K562 (cell line): ENCODE measurements at regions not wholly inside any gene's neighbourhood (a gene's known extent, or its start where the extent isn't known, plus 50 kb on each side); places are given as distances from the start of the nearest gene placed in this dataset.

Experiments
- ATAC-seq: fragments of 200-7000 bp; cut with Tn5 transposase; 3 replicates; pipeline ENCODE4 v1.9.1; 2020; ENCODE audit warnings: moderate library complexity
- BruUV-seq: library from RNA; stranded (reverse); fragments of 400-500 nt; replicated peaks from 2 replicates; lab custom pipeline; 2021; lab: Mats Ljungman, UMichigan
- CTCF ChIA-PET: fragments of 300-600 bp; formaldehyde crosslinking; extraction: SDS; loops from one replicate; lab custom pipeline; 2021; ENCODE audit warnings: low intra/inter-chr PET ratio; lab: Yijun Ruan, JAX
- POLR2A ChIA-PET: fragments of 300-600, 350-650 bp; sonication (Branson Sonifier 250); formaldehyde crosslinking; extraction: SDS; loops from one replicate; lab custom pipeline; 2021; ENCODE audit warnings: antibody characterized with exemption, inconsistent platforms; lab: Yijun Ruan, JAX
- DNase-seq, 4 experiments: peaks; one replicate each; pipeline versions ENCODE4 v3.0.0 to v3.0.0-alpha.2; 2011 to 2018; ENCODE audit warnings: low spot score in 3 of 4, mixed read lengths in 3 of 4; ENCODE audit errors: extremely low read depth in 1 of 4
- FAIRE-seq: peaks from 2 replicates; lab custom pipeline; 2011; peaks lifted over from hg19 to GRCh38; lab: Jason Lieb, UNC
- H2AFZ ChIP-seq: 2 replicates; pipeline ENCODE4 v1.6.0; 2011; ENCODE audit warnings: low read depth, low read length, control low read depth, inconsistent platforms
- H3K27ac ChIP-seq: fragments of 200-600 bp; 3 replicates; pipeline ENCODE4 v1.8.0; 2011; ENCODE audit warnings: low read depth, mild to moderate bottlenecking, control low read depth, inconsistent platforms, low read length, moderate library complexity, mixed read lengths; ENCODE audit errors: extremely low read depth
- H3K27me3 ChIP-seq, 2 experiments: fragments of 300-600 bp in 1 of 2; 2 replicates in 1 of 2; 3 replicates in 1 of 2; pipeline versions ENCODE4 v1.6.0 to v1.8.0; 2011; ENCODE audit warnings: inconsistent platforms in 2 of 2, low read length in 2 of 2, mild to moderate bottlenecking in 1 of 2, mixed read lengths in 1 of 2, moderate library complexity in 1 of 2; ENCODE audit not compliant: control insufficient read depth in 2 of 2, insufficient read depth in 2 of 2
- H3K36me3 ChIP-seq: fragments of 300-600 bp; 3 replicates; pipeline ENCODE4 v1.8.0; 2011; ENCODE audit warnings: mild to moderate bottlenecking, low read length, inconsistent platforms; ENCODE audit not compliant: control insufficient read depth, insufficient read depth
- H3K4me1 ChIP-seq, 2 experiments: fragments of 200-600 bp in 1 of 2; replicated peaks in 1 of 2; 2 replicates in 1 of 2; 3 replicates in 1 of 2; pipeline versions ENCODE4 v1.5.1 to v1.8.0; 2011; ENCODE audit warnings: inconsistent platforms in 2 of 2, low read length in 2 of 2, mild to moderate bottlenecking in 1 of 2, mixed read lengths in 1 of 2, moderate library complexity in 1 of 2; ENCODE audit not compliant: control insufficient read depth in 2 of 2, insufficient read depth in 2 of 2
- H3K4me2 ChIP-seq: 2 replicates; pipeline ENCODE4 v1.6.1; 2011; ENCODE audit warnings: low read length, control low read depth, inconsistent platforms, mixed read lengths; ENCODE audit not compliant: insufficient read depth
- H3K4me3 ChIP-seq: fragments of 200-600 bp; sonication (generic), shearing (Covaris generic); 2 replicates; pipeline ENCODE4 v1.5.1; 2016; ENCODE audit warnings: control low read depth, inconsistent platforms
- H3K79me2 ChIP-seq: fragments of 200-600 bp; 3 replicates; pipeline ENCODE4 v1.8.0; 2011; ENCODE audit warnings: low read length, inconsistent platforms; ENCODE audit not compliant: control insufficient read depth, insufficient read depth
- H3K9ac ChIP-seq, 2 experiments: 2 replicates each; pipeline versions ENCODE4 v1.6.0 to v1.6.1; 2011; ENCODE audit warnings: low read depth in 2 of 2, low read length in 2 of 2, control low read depth in 1 of 2, inconsistent platforms in 1 of 2, mild to moderate bottlenecking in 1 of 2, mixed read lengths in 1 of 2; ENCODE audit not compliant: insufficient read depth in 1 of 2
- H3K9me1 ChIP-seq: one replicate; pipeline ENCODE4 v1.6.0; 2011; ENCODE audit warnings: inconsistent platforms, mild to moderate bottlenecking, low read length, moderate library complexity; ENCODE audit not compliant: control insufficient read depth, insufficient read depth
- H3K9me3 ChIP-seq: replicated peaks from 2 replicates; pipeline ENCODE4 v1.5.1; 2011; ENCODE audit warnings: low read depth, low read length, inconsistent platforms; ENCODE audit not compliant: control insufficient read depth, insufficient read depth
- H4K20me1 ChIP-seq: replicated peaks from 2 replicates; pipeline ENCODE4 v1.6.1; 2011; ENCODE audit warnings: low read length, inconsistent platforms, mixed read lengths; ENCODE audit not compliant: control insufficient read depth, insufficient read depth
- CBFA2T3 ChIP-seq: fragments of 450-650 bp; IDR thresholded peaks from 2 replicates; pipeline ENCODE4 v1.6.1; 2017
- CHD4 ChIP-seq: fragments of 200-600 bp; sonication (generic); IDR thresholded peaks from 3 replicates; pipeline ENCODE4 v1.6.1; 2012; ENCODE audit warnings: low read depth, mild to moderate bottlenecking, mixed read lengths, low read length, inconsistent platforms; ENCODE audit not compliant: insufficient read depth, insufficient replicate concordance, poor library complexity, severe bottlenecking
- CXXC5 ChIP-seq: fragments of 250-450 bp; sonication (Bioruptor Pico); IDR thresholded peaks from 2 replicates; pipeline ENCODE4 v1.8.0; 2022; ENCODE audit warnings: inconsistent platforms, mild to moderate bottlenecking, moderate library complexity
- GATA2 ChIP-seq: sonication (generic); formaldehyde crosslinking; IDR thresholded peaks from 2 replicates; pipeline ENCODE4 v1.4.0; 2020; ENCODE audit warnings: mild to moderate bottlenecking, missing genetic modification reagents
- KLF1 ChIP-seq: fragments of 450-650 bp; IDR thresholded peaks from 2 replicates; pipeline ENCODE4 v1.6.1; 2016; ENCODE audit warnings: missing genetic modification characterization, missing compliant biosample characterization
- MYBL2 ChIP-seq, 2 experiments: fragments of 450-650 bp in 1 of 2; sonication (generic) in 1 of 2; formaldehyde crosslinking in 1 of 2; IDR thresholded peaks; 2 replicates each; pipeline versions ENCODE4 v1.6.1 to v1.8.1; 2017 to 2022; ENCODE audit warnings: borderline replicate concordance in 1 of 2, inconsistent platforms in 1 of 2, low read depth in 1 of 2, mild to moderate bottlenecking in 1 of 2, missing genetic modification reagents in 1 of 2, moderate library complexity in 1 of 2
- PPARD ChIP-seq: fragments of 250-450 bp; sonication (Bioruptor Pico); IDR thresholded peaks from 2 replicates; pipeline ENCODE4 v1.8.0; 2022; ENCODE audit warnings: inconsistent platforms, mild to moderate bottlenecking, moderate library complexity
- TAF1 ChIP-seq: IDR thresholded peaks from 2 replicates; pipeline ENCODE4 v1.6.1; 2011; ENCODE audit warnings: mild to moderate bottlenecking, low read length, moderate library complexity; ENCODE audit not compliant: insufficient read depth, control insufficient read depth, severe bottlenecking; ENCODE audit errors: extremely low read depth
- TFAM ChIP-seq: fragments of 250-450 bp; sonication (Bioruptor Pico); conservative IDR thresholded peaks from 2 replicates; pipeline ENCODE4 v1.5.0; 2021; ENCODE audit warnings: mild to moderate bottlenecking, moderate library complexity
- ZHX1 ChIP-seq: fragments of 150-350 bp; conservative IDR thresholded peaks from 2 replicates; pipeline ENCODE4 v1.6.1; 2014; ENCODE audit warnings: low read length
- ZNF717 ChIP-seq: fragments of 250-450 bp; sonication (Bioruptor Pico); IDR thresholded peaks from 2 replicates; pipeline ENCODE4 v1.5.0; 2021
- WGBS: fragments of 100-300 bp; shearing (Covaris generic); methylation state at CpG from one replicate; pipeline ENCODE4 v1.1.6; 2016; ENCODE audit warnings: low coverage, mixed read lengths; ENCODE audit not compliant: insufficient coverage; ENCODE audit errors: missing lambda C conversion rate; 5-methylcytosine and 5-hydroxymethylcytosine counted together
- in situ Hi-C: fragments of 300-500 bp; cut with MboI; formaldehyde crosslinking; loops from 4 replicates; pipeline ENCODE4 v1.15.0; 2018; ENCODE audit warnings: inconsistent platforms, mixed read lengths
- intact Hi-C: fragments of 100-400 bp; cut with micrococcal nuclease; formaldehyde crosslinking; loops from 2 replicates; pipeline ENCODE4 v1.14.2; 2022

DNA sequence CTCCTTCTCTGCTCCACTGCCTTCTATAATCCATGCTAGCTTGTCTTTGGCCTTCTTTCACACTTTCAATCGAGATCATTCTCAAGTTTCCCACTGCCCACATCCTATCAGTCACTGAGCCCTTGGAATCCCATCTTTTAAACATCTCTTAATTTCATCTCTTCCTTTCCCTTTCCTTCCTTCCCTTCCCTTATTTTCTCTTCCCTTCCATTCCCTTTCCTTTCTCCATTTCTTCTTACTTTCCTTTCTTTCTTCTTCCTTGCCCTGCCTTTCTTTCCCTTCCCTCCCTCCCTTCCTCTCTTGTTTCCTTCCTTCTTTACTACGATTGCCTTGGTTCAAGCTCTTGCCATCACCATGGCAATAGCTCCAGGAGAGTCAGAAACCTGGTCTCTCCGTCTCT, 183.8 kb downstream of the EMP1 start:
- FAIRE-seq (no peak), ATAC-seq (no peak), DNase-seq (no peak)
- intact Hi-C loops (no loop called here), in situ Hi-C loops (no loop called here)
- Histone ChIP-seq H3K4me3 (no peak overlapping the region), H3K9me1 (no peaks in the 10 kb centered on the region), H3K27ac (no peak overlapping the region), H3K36me3 (no peaks in the 10 kb centered on the region), H3K9ac (no peak overlapping the region), H2AFZ (no peak overlapping the region), H3K4me2 (no peak overlapping the region), H3K4me1 (no peaks in the 10 kb centered on the region), H3K9me3 (no peaks in the 10 kb centered on the region), H3K79me2 (no peaks in the 10 kb centered on the region), H3K27me3 (no peaks in the 10 kb centered on the region), H4K20me1 (no peaks in the 10 kb centered on the region)
- POLR2A ChIA-PET = no interaction called here
- 0% methylated on average over 1 of the region's 3 CpGs for WGBS
- CTCF ChIA-PET = no interaction called here
- TF ChIP-seq CHD4 = no peak
- no peak for TF ChIP-seq MYBL2 (IDR thresholded peaks at IDR 0.05; ENCODE audit: low read depth)
- TF ChIP-seq MYBL2 (CRISPR knock-in tag; IDR thresholded peaks at IDR 0.05; ENCODE audit: borderline replicate concordance) = no peak
- no peak for TF ChIP-seq TAF1
- TF ChIP-seq KLF1 (tag) = no peak
- TF ChIP-seq CXXC5 (CRISPR knock-in tag) = no peak
- TF ChIP-seq CBFA2T3 = no peak
- no peak for TF ChIP-seq PPARD (CRISPR knock-in tag)
- TF ChIP-seq TFAM (CRISPR knock-in tag) = no peak
- TF ChIP-seq ZHX1 = no peak
- TF ChIP-seq ZNF717 = no peak
- TF ChIP-seq GATA2 (CRISPR knock-in tag) = no peak
- no TSS peak for BruUV-seq
